Activated T-cell treated with anti-CD3 and anti-CD28 coated beads, Interleukin-2, amount 50 U/mL, for 72 hours (primary cell): ENCODE measurements at regions not wholly inside any gene's neighbourhood (a gene's known extent, or its start where the extent isn't known, plus 50 kb on each side); places are given as distances from the start of the nearest gene placed in this dataset.

Experiments
- ATAC-seq, 2 donors: fragments of 150-1000 bp; cut with Tn5 transposase; replicated peaks in 1 of 2; 2 replicates each; pipeline ENCODE4 v1.10.0; 2021; ENCODE audit warnings: moderate library complexity in 2 of 2, mild to moderate bottlenecking in 1 of 2
- DNase-seq, 2 donors: peaks; one replicate each; pipeline ENCODE4 v3.0.0; 2021 to 2022; ENCODE audit warnings: mixed read lengths in 1 of 2
- H3K27ac Mint-ChIP-seq: one replicate; pipeline ENCODE4 v1.8.0; 2022; ENCODE audit warnings: mild to moderate bottlenecking, moderate library complexity, mixed read lengths
- H3K27me3 Mint-ChIP-seq: one replicate; pipeline ENCODE4 v1.8.0; 2022; ENCODE audit warnings: low read depth, mixed read lengths
- H3K36me3 Mint-ChIP-seq, 2 donors: one replicate each; pipeline ENCODE4 v1.8.0; 2022; ENCODE audit warnings: mixed read lengths in 2 of 2, mild to moderate bottlenecking in 1 of 2; ENCODE audit not compliant: insufficient read depth in 2 of 2
- H3K4me1 Mint-ChIP-seq: one replicate; pipeline ENCODE4 v1.8.0; 2022; ENCODE audit warnings: low read depth, mixed read lengths
- H3K4me3 Mint-ChIP-seq, 2 donors: one replicate each; pipeline ENCODE4 v1.8.0; 2022; ENCODE audit warnings: mild to moderate bottlenecking in 2 of 2, mixed read lengths in 2 of 2, moderate library complexity in 2 of 2
- H3K9me3 Mint-ChIP-seq, 2 donors: one replicate each; pipeline ENCODE4 v1.8.0; 2022; ENCODE audit warnings: mixed read lengths in 2 of 2

GRCh38 chr2:2448178-2448577 lies 117.1 kb upstream of the MYT1L start:
- no peaks in the 10 kb centered on the region for H3K4me1 Mint-ChIP-seq
- H3K27ac Mint-ChIP-seq, result no peak overlapping the region
- H3K9me3 Mint-ChIP-seq, result no peaks in the 10 kb centered on the region
- peaks cover 12% of the 10 kb centered on the region for H3K27me3 Mint-ChIP-seq
- DNase-seq (no peak), ATAC-seq (no peak)
- H3K4me3 Mint-ChIP-seq, result no peak overlapping the region
- no peaks in the 10 kb centered on the region for H3K36me3 Mint-ChIP-seq

GRCh38 chr2:2422621-2423020 lies 91.5 kb upstream of the MYT1L start:
- Mint-ChIP-seq H3K36me3 (no peaks in the 10 kb centered on the region), H3K9me3 (peaks cover 0 to 1% of the 10 kb centered on the region in 2 donors), H3K4me1 (no peaks in the 10 kb centered on the region), H3K27me3 (no peaks in the 10 kb centered on the region), H3K4me3 (no peak overlapping the region), H3K27ac (no peak overlapping the region)
- ATAC-seq (no peak), DNase-seq (no peak)

GRCh38 chr2:2413525-2413924 lies 82.5 kb upstream of the MYT1L start:
- DNase-seq (no peak), ATAC-seq (no peak)
- no peaks in the 10 kb centered on the region for H3K27me3 Mint-ChIP-seq
- peaks cover 0 to 2% of the 10 kb centered on the region in 2 donors for H3K9me3 Mint-ChIP-seq
- H3K4me3 Mint-ChIP-seq, result no peak overlapping the region
- H3K36me3 Mint-ChIP-seq, result no peaks in the 10 kb centered on the region
- H3K27ac Mint-ChIP-seq, result no peak overlapping the region
- H3K4me1 Mint-ChIP-seq, result no peaks in the 10 kb centered on the region

- H3K27me3 Mint-ChIP-seq, result no peaks in the 10 kb centered on the region
- H3K27ac Mint-ChIP-seq, result no peak overlapping the region
- H3K9me3 Mint-ChIP-seq, result peaks cover 2 to 5% of the 10 kb centered on the region in 2 donors
- H3K36me3 Mint-ChIP-seq, result no peaks in the 10 kb centered on the region
- no peaks in the 10 kb centered on the region for H3K4me1 Mint-ChIP-seq
- ATAC-seq (no peak), DNase-seq (no peak)
- no peak overlapping the region for H3K4me3 Mint-ChIP-seq
These were observed 79.9 kb upstream of the MYT1L start for GRCh38 chr2:2410987-2411386.

- H3K4me3 Mint-ChIP-seq, result no peak overlapping the region
- DNase-seq (no peak), ATAC-seq (no peak)
- H3K4me1 Mint-ChIP-seq, result no peaks in the 10 kb centered on the region
- H3K36me3 Mint-ChIP-seq, result no peaks in the 10 kb centered on the region
- no peak overlapping the region for H3K27ac Mint-ChIP-seq
- peaks cover 5 to 7% of the 10 kb centered on the region in 2 donors for H3K9me3 Mint-ChIP-seq
- H3K27me3 Mint-ChIP-seq, result no peaks in the 10 kb centered on the region
These were observed 78.4 kb upstream of the MYT1L start for GRCh38 chr2:2409481-2409880.

GRCh38 chr2:2405780-2406179 lies 74.7 kb upstream of the MYT1L start:
- ATAC-seq, result no peak
- no peak for DNase-seq
- no peaks in the 10 kb centered on the region for H3K27me3 Mint-ChIP-seq
- no peaks in the 10 kb centered on the region for H3K4me1 Mint-ChIP-seq
- no peak overlapping the region for H3K4me3 Mint-ChIP-seq
- H3K36me3 Mint-ChIP-seq, result no peaks in the 10 kb centered on the region
- H3K9me3 Mint-ChIP-seq, result peaks cover 5 to 9% of the 10 kb centered on the region in 2 donors
- H3K27ac Mint-ChIP-seq, result no peak overlapping the region

GRCh38 chr2:2400286-2401038 lies 69.4 kb upstream of the MYT1L start:
- ATAC-seq (no peak), DNase-seq (no peak)

GRCh38 chr2:2399396-2399795 lies 68.3 kb upstream of the MYT1L start:
- Mint-ChIP-seq H3K36me3 (no peaks in the 10 kb centered on the region), H3K27me3 (no peaks in the 10 kb centered on the region), H3K9me3 (peaks cover 4% of the 10 kb centered on the region in 2 donors), H3K4me1 (no peaks in the 10 kb centered on the region), H3K27ac (no peak overlapping the region), H3K4me3 (no peak overlapping the region)
- no peak for DNase-seq
- ATAC-seq, result no peak

More at GRCh38 chr2:2400286-2401038, 69.4 kb upstream of the MYT1L start:
- Mint-ChIP-seq H3K36me3 (no peaks in the 10 kb centered on the region), H3K27me3 (no peaks in the 10 kb centered on the region), H3K4me3 (no peak overlapping the region), H3K9me3 (peaks cover 2 to 7% of the 10 kb centered on the region in 2 donors), H3K27ac (no peak overlapping the region), H3K4me1 (no peaks in the 10 kb centered on the region)

GRCh38 chr2:2392332-2392731 lies 61.3 kb upstream of the MYT1L start:
- Mint-ChIP-seq H3K4me3 (no peak overlapping the region), H3K9me3 (peaks cover 13 to 14% of the 10 kb centered on the region in 2 donors), H3K4me1 (no peaks in the 10 kb centered on the region), H3K27ac (no peak overlapping the region), H3K27me3 (no peaks in the 10 kb centered on the region), H3K36me3 (no peaks in the 10 kb centered on the region)
- ATAC-seq (no peak), DNase-seq (no peak)

GRCh38 chr2:2389215-2389614 lies 58.1 kb upstream of the MYT1L start:
- ATAC-seq (no peak), DNase-seq (no peak)
- no peaks in the 10 kb centered on the region for H3K27me3 Mint-ChIP-seq
- H3K9me3 Mint-ChIP-seq, result peaks cover 12 to 13% of the 10 kb centered on the region in 2 donors
- H3K27ac Mint-ChIP-seq, result no peak overlapping the region
- H3K4me1 Mint-ChIP-seq, result no peaks in the 10 kb centered on the region
- no peak overlapping the region for H3K4me3 Mint-ChIP-seq
- no peaks in the 10 kb centered on the region for H3K36me3 Mint-ChIP-seq
